DMS79 (cell line): ENCODE measurements at regions not wholly inside any gene's neighbourhood (a gene's known extent, or its start where the extent isn't known, plus 50 kb on each side); places are given as distances from the start of the nearest gene placed in this dataset.
A peak's percentile ranks its signal among the peaks of the same experiment; 100 is the strongest.

Experiments used
- DNase-seq: peaks from one replicate; lab custom pipeline; 2025; lab: John Stamatoyannopoulos, UW

- peak; percentile 62 for DNase-seq
These were observed 54.9 kb upstream of the MAP2 start for GRCh38 chr2:209368914-209369313.

DNA sequence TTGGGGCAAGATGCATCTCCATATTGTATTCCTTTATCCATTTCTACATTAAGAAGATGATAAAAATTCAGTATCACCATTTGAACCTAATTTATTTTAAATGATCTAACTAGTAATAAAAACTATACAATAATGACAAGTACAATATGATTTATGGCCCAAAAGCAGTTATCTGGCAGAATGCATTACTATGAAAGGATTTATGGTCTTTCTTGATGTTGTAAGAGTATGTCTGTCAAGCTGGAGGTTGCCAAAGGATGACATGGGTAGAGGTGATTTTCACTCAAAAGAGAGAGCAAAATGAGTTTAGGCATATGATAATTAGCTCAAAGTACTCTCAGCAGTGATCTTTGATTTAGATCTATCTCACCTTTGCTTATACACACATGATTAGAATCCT is 54.2 kb upstream of the MAP2 start:
- no peak for DNase-seq

DNA sequence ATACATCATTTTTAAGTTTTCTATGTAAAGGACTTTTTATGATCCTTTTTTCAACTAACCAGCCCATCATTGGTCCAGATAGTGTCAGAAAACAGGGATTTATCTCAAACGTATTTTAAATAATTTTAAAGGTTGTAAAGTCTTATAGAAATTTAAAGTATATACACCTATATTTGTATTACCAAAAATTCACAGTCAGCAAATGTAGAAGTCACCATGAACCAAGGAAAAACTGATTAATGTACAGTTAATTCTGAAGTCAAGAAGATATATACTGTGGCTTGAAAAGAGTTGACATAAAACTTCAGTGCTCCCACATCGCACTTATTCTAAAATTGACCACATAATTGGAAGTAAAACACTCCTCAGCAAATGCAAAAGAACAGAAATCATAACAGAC is 52.4 kb upstream of the MAP2 start:
- DNase-seq: no peak
